DOHH2 (cell line): ENCODE measurements at regions not wholly inside any gene's neighbourhood (a gene's known extent, or its start where the extent isn't known, plus 50 kb on each side); places are given as distances from the start of the nearest gene placed in this dataset.

ENCODE experiments used
- CTCF ChIP-seq: fragments of 200-600 bp; sonication (generic); IDR thresholded peaks from one replicate; pipeline ENCODE4 v1.5.1; 2014; ENCODE audit warnings: antibody characterized with exemption, mild to moderate bottlenecking, low read depth, low read length; ENCODE audit not compliant: poor library complexity, severe bottlenecking
- EZH2phosphoT487 ChIP-seq: fragments of 200-600 bp; sonication (generic); IDR thresholded peaks from 2 replicates; pipeline ENCODE4 v1.6.1; 2017; ENCODE audit warnings: borderline replicate concordance, mild to moderate bottlenecking, antibody characterized with exemption, low read length, moderate library complexity, mixed read lengths

DNA sequence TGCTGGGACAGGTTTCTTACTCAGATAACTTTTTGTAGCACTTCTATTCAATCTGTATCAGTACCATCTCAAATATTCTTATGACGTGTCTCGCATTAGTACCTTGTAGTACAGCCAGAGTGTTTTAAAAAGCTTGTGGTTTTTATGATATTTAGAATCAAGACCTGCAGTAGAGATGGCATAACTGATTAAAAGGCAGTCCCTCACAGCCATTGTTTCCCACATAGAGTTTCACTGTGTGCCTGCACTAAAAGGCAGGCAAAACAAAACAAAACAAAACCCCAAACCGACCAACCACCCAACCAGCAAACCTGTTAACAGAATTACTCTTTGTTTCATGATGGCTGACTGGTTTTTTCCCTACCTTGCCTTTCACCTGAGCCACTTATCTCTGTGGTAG is 221.3 kb upstream of the DGKB start:
- TF ChIP-seq EZH2phosphoT487 (no peak), CTCF (no peak)
